K562 (cell line): ENCODE measurements at regions not wholly inside any gene's neighbourhood (a gene's known extent, or its start where the extent isn't known, plus 50 kb on each side); places are given as distances from the start of the nearest gene placed in this dataset.

Experiments used
- ATAC-seq: fragments of 200-7000 bp; cut with Tn5 transposase; 3 replicates; pipeline ENCODE4 v1.9.1; 2020; ENCODE audit warnings: moderate library complexity
- BruUV-seq: library from RNA; stranded (reverse); fragments of 400-500 nt; replicated peaks from 2 replicates; lab custom pipeline; 2021; lab: Mats Ljungman, UMichigan
- CTCF ChIA-PET: fragments of 300-600 bp; formaldehyde crosslinking; extraction: SDS; loops from one replicate; lab custom pipeline; 2021; ENCODE audit warnings: low intra/inter-chr PET ratio; lab: Yijun Ruan, JAX
- POLR2A ChIA-PET: fragments of 300-600, 350-650 bp; sonication (Branson Sonifier 250); formaldehyde crosslinking; extraction: SDS; loops from one replicate; lab custom pipeline; 2021; ENCODE audit warnings: antibody characterized with exemption, inconsistent platforms; lab: Yijun Ruan, JAX
- DNase-seq, 4 experiments: peaks; one replicate each; pipeline versions ENCODE4 v3.0.0 to v3.0.0-alpha.2; 2011 to 2018; ENCODE audit warnings: low spot score in 3 of 4, mixed read lengths in 3 of 4; ENCODE audit errors: extremely low read depth in 1 of 4
- FAIRE-seq: peaks from 2 replicates; lab custom pipeline; 2011; peaks lifted over from hg19 to GRCh38; lab: Jason Lieb, UNC
- H2AFZ ChIP-seq: 2 replicates; pipeline ENCODE4 v1.6.0; 2011; ENCODE audit warnings: low read depth, low read length, control low read depth, inconsistent platforms
- H3K27ac ChIP-seq: fragments of 200-600 bp; 3 replicates; pipeline ENCODE4 v1.8.0; 2011; ENCODE audit warnings: low read depth, mild to moderate bottlenecking, control low read depth, inconsistent platforms, low read length, moderate library complexity, mixed read lengths; ENCODE audit errors: extremely low read depth
- H3K27me3 ChIP-seq, 2 experiments: fragments of 300-600 bp in 1 of 2; 2 replicates in 1 of 2; 3 replicates in 1 of 2; pipeline versions ENCODE4 v1.6.0 to v1.8.0; 2011; ENCODE audit warnings: inconsistent platforms in 2 of 2, low read length in 2 of 2, mild to moderate bottlenecking in 1 of 2, mixed read lengths in 1 of 2, moderate library complexity in 1 of 2; ENCODE audit not compliant: control insufficient read depth in 2 of 2, insufficient read depth in 2 of 2
- H3K36me3 ChIP-seq: fragments of 300-600 bp; 3 replicates; pipeline ENCODE4 v1.8.0; 2011; ENCODE audit warnings: mild to moderate bottlenecking, low read length, inconsistent platforms; ENCODE audit not compliant: control insufficient read depth, insufficient read depth
- H3K4me1 ChIP-seq, 2 experiments: fragments of 200-600 bp in 1 of 2; replicated peaks in 1 of 2; 2 replicates in 1 of 2; 3 replicates in 1 of 2; pipeline versions ENCODE4 v1.5.1 to v1.8.0; 2011; ENCODE audit warnings: inconsistent platforms in 2 of 2, low read length in 2 of 2, mild to moderate bottlenecking in 1 of 2, mixed read lengths in 1 of 2, moderate library complexity in 1 of 2; ENCODE audit not compliant: control insufficient read depth in 2 of 2, insufficient read depth in 2 of 2
- H3K4me2 ChIP-seq: 2 replicates; pipeline ENCODE4 v1.6.1; 2011; ENCODE audit warnings: low read length, control low read depth, inconsistent platforms, mixed read lengths; ENCODE audit not compliant: insufficient read depth
- H3K4me3 ChIP-seq: fragments of 200-600 bp; sonication (generic), shearing (Covaris generic); 2 replicates; pipeline ENCODE4 v1.5.1; 2016; ENCODE audit warnings: control low read depth, inconsistent platforms
- H3K79me2 ChIP-seq: fragments of 200-600 bp; 3 replicates; pipeline ENCODE4 v1.8.0; 2011; ENCODE audit warnings: low read length, inconsistent platforms; ENCODE audit not compliant: control insufficient read depth, insufficient read depth
- H3K9ac ChIP-seq, 2 experiments: 2 replicates each; pipeline versions ENCODE4 v1.6.0 to v1.6.1; 2011; ENCODE audit warnings: low read depth in 2 of 2, low read length in 2 of 2, control low read depth in 1 of 2, inconsistent platforms in 1 of 2, mild to moderate bottlenecking in 1 of 2, mixed read lengths in 1 of 2; ENCODE audit not compliant: insufficient read depth in 1 of 2
- H3K9me1 ChIP-seq: one replicate; pipeline ENCODE4 v1.6.0; 2011; ENCODE audit warnings: inconsistent platforms, mild to moderate bottlenecking, low read length, moderate library complexity; ENCODE audit not compliant: control insufficient read depth, insufficient read depth
- H3K9me3 ChIP-seq: replicated peaks from 2 replicates; pipeline ENCODE4 v1.5.1; 2011; ENCODE audit warnings: low read depth, low read length, inconsistent platforms; ENCODE audit not compliant: control insufficient read depth, insufficient read depth
- H4K20me1 ChIP-seq: replicated peaks from 2 replicates; pipeline ENCODE4 v1.6.1; 2011; ENCODE audit warnings: low read length, inconsistent platforms, mixed read lengths; ENCODE audit not compliant: control insufficient read depth, insufficient read depth
- CEBPB ChIP-seq: fragments of 450-650 bp; IDR thresholded peaks from 2 replicates; pipeline ENCODE4 v1.6.1; 2016; ENCODE audit warnings: missing genetic modification characterization, missing compliant biosample characterization
- HDAC1 ChIP-seq, 2 experiments: fragments of 450-650 bp; IDR thresholded peaks; 2 replicates each; pipeline ENCODE4 v1.6.1; 2016 to 2017; ENCODE audit warnings: inconsistent platforms in 1 of 2, mild to moderate bottlenecking in 1 of 2, moderate library complexity in 1 of 2
- HMGXB4 ChIP-seq: sonication (generic); formaldehyde crosslinking; IDR thresholded peaks from 2 replicates; pipeline ENCODE4 v1.8.1; 2023; ENCODE audit warnings: mild to moderate bottlenecking, missing genetic modification reagents
- ZNF41 ChIP-seq: fragments of 250-450 bp; sonication (Bioruptor Pico); conservative IDR thresholded peaks from 2 replicates; pipeline ENCODE4 v1.4.0; 2020; ENCODE audit warnings: mild to moderate bottlenecking
- ZNF512 ChIP-seq: IDR thresholded peaks from 2 replicates; pipeline ENCODE4 v1.6.1; 2016; ENCODE audit warnings: missing genetic modification characterization, missing compliant biosample characterization
- WGBS: fragments of 100-300 bp; shearing (Covaris generic); methylation state at CpG from one replicate; pipeline ENCODE4 v1.1.6; 2016; ENCODE audit warnings: low coverage, mixed read lengths; ENCODE audit not compliant: insufficient coverage; ENCODE audit errors: missing lambda C conversion rate; 5-methylcytosine and 5-hydroxymethylcytosine counted together
- in situ Hi-C: fragments of 300-500 bp; cut with MboI; formaldehyde crosslinking; loops from 4 replicates; pipeline ENCODE4 v1.15.0; 2018; ENCODE audit warnings: inconsistent platforms, mixed read lengths
- intact Hi-C: fragments of 100-400 bp; cut with micrococcal nuclease; formaldehyde crosslinking; loops from 2 replicates; pipeline ENCODE4 v1.14.2; 2022
- TF ChIP-seq, protein P1 (sequence below): fragments of 450-650 bp; IDR thresholded peaks from 2 replicates; pipeline ENCODE4 v1.6.1; 2016; ENCODE audit warnings: low read depth

GRCh38 chr1:73343947-73344346 lies 854.0 kb downstream of the LRRIQ3 start (continued):
- TF ChIP-seq HMGXB4 (CRISPR knock-in tag) (no peak), ZNF41 (CRISPR knock-in tag) (no peak)

GRCh38 chr1:73333847-73334503 lies 864.0 kb downstream of the LRRIQ3 start:
- DNase-seq (no peak), ATAC-seq (no peak), FAIRE-seq (no peak)
- Histone ChIP-seq H3K4me2 (no peak overlapping the region), H4K20me1 (no peaks in the 10 kb centered on the region), H3K4me3 (no peak overlapping the region), H3K9me1 (no peaks in the 10 kb centered on the region), H3K36me3 (no peaks in the 10 kb centered on the region), H2AFZ (no peak overlapping the region), H3K27ac (no peak overlapping the region), H3K79me2 (no peaks in the 10 kb centered on the region), H3K4me1 (no peaks in the 10 kb centered on the region), H3K27me3 (no peaks in the 10 kb centered on the region), H3K9ac (no peak overlapping the region), H3K9me3 (no peaks in the 10 kb centered on the region; the same call in 1 of the 2 replicates)
- ChIA-PET CTCF (no interaction called here), POLR2A (no interaction called here)
- BruUV-seq, result no TSS peak
- 0% methylated on average over 1 of the region's 1 CpG for WGBS
- intact Hi-C loops (no loop called here), in situ Hi-C loops (no loop called here)
- TF ChIP-seq, protein P1, sequence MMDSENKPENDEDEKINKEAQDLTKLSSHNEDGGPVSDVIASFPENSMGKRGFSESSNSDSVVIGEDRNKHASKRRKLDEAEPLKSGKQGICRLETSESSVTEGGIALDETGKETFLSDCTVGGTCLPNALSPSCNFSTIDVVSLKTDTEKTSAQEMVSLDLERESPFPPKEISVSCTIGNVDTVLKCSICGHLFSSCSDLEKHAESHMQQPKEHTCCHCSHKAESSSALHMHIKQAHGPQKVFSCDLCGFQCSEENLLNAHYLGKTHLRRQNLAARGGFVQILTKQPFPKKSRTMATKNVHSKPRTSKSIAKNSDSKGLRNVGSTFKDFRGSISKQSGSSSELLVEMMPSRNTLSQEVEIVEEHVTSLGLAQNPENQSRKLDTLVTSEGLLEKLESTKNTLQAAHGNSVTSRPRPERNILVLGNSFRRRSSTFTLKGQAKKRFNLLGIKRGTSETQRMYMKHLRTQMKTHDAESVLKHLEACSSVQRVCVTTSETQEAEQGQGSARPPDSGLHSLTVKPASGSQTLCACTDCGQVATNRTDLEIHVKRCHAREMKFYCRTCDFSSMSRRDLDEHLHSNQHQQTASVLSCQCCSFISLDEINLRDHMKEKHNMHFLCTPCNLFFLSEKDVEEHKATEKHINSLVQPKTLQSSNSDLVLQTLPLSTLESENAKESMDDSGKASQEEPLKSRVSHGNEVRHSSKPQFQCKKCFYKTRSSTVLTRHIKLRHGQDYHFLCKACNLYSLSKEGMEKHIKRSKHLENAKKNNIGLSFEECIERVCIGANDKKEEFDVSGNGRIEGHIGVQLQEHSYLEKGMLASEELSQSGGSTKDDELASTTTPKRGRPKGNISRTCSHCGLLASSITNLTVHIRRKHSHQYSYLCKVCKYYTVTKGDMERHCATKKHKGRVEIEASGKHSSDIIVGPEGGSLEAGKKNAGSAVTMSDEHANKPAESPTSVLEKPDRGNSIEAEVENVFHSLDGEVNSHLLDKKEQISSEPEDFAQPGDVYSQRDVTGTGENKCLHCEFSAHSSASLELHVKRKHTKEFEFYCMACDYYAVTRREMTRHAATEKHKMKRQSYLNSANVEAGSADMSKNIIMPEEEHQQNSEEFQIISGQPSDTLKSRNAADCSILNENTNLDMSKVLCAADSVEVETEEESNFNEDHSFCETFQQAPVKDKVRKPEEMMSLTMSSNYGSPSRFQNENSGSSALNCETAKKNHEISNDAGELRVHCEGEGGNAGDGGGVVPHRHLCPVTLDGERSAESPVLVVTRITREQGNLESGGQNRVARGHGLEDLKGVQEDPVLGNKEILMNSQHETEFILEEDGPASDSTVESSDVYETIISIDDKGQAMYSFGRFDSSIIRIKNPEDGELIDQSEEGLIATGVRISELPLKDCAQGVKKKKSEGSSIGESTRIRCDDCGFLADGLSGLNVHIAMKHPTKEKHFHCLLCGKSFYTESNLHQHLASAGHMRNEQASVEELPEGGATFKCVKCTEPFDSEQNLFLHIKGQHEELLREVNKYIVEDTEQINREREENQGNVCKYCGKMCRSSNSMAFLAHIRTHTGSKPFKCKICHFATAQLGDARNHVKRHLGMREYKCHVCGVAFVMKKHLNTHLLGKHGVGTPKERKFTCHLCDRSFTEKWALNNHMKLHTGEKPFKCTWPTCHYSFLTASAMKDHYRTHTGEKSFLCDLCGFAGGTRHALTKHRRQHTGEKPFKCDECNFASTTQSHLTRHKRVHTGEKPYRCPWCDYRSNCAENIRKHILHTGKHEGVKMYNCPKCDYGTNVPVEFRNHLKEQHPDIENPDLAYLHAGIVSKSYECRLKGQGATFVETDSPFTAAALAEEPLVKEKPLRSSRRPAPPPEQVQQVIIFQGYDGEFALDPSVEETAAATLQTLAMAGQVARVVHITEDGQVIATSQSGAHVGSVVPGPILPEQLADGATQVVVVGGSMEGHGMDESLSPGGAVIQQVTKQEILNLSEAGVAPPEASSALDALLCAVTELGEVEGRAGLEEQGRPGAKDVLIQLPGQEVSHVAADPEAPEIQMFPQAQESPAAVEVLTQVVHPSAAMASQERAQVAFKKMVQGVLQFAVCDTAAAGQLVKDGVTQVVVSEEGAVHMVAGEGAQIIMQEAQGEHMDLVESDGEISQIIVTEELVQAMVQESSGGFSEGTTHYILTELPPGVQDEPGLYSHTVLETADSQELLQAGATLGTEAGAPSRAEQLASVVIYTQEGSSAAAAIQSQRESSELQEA, result no peak
- TF ChIP-seq HDAC1 (IDR thresholded peaks at IDR 0.05) (no peak), ZNF512 (tag) (no peak), CEBPB (tag) (no peak)
